Left lung (tissue), 4 donors: ENCODE measurements at regions not wholly inside any gene's neighbourhood (a gene's known extent, or its start where the extent isn't known, plus 50 kb on each side); places are given as distances from the start of the nearest gene placed in this dataset.

Experiments used
- ATAC-seq: fragments of 200-7000 bp; cut with Tn5 transposase; one replicate; pipeline ENCODE4 v1.9.1; 2020; ENCODE audit warnings: moderate library complexity
- DNase-seq, 4 donors: peaks; one replicate each; pipeline ENCODE4 v3.0.0-alpha.2; 2013 to 2020
- H3K27ac ChIP-seq, 2 donors: fragments of 200-600 bp; sonication (generic) in 1 of 2; one replicate each; pipeline versions ENCODE4 v1.5.0 to v1.8.0; 2020 to 2021
- H3K27me3 ChIP-seq, 2 donors: fragments of 200-600 bp; sonication (generic) in 1 of 2; one replicate each; pipeline versions ENCODE4 v1.5.0 to v1.8.0; 2020 to 2021
- H3K36me3 ChIP-seq, 2 donors: fragments of 200-600 bp; sonication (generic) in 1 of 2; one replicate each; pipeline versions ENCODE4 v1.5.0 to v1.8.0; 2020 to 2021
- H3K4me1 ChIP-seq, 2 donors: fragments of 200-600 bp; one replicate each; pipeline ENCODE4 v1.8.0; 2021
- H3K4me3 ChIP-seq, 2 donors: fragments of 200-600 bp; sonication (generic) in 1 of 2; one replicate each; pipeline versions ENCODE4 v1.5.0 to v1.8.0; 2020 to 2021; ENCODE audit warnings: mild to moderate bottlenecking in 1 of 2
- H3K9me3 ChIP-seq, 2 donors: fragments of 200-600 bp; sonication (generic) in 1 of 2; one replicate each; pipeline versions ENCODE4 v1.5.0 to v1.8.0; 2020 to 2021
- intact Hi-C, 2 donors: fragments of 100-400 bp; cut with DNase I; formaldehyde crosslinking; loops; one replicate each; pipeline versions ENCODE4 v1.11.2 to v1.14.2; 2022
- TF ChIP-seq, protein P1 (sequence below), 2 donors: fragments of 200-600 bp; sonication (generic) in 1 of 2; IDR thresholded peaks; one replicate each; pipeline versions ENCODE4 v1.5.0 to v1.8.0; 2021; ENCODE audit warnings: antibody characterized with exemption in 2 of 2
- donor health status: DM: no; HTN: yes; CAD: no.
- donor health status: DM: no; HTN: no; CAD: no.

- intact Hi-C loops = no loop called here
- Histone ChIP-seq H3K36me3 (no peaks in the 10 kb centered on the region), H3K27ac (no peak overlapping the region), H3K27me3 (no peaks in the 10 kb centered on the region), H3K9me3 (peaks cover 0 to 46% of the 10 kb centered on the region in 2 donors), H3K4me3 (no peak overlapping the region), H3K4me1 (no peaks in the 10 kb centered on the region)
- ATAC-seq (no peak), DNase-seq (no peak)
- TF ChIP-seq, protein P1, sequence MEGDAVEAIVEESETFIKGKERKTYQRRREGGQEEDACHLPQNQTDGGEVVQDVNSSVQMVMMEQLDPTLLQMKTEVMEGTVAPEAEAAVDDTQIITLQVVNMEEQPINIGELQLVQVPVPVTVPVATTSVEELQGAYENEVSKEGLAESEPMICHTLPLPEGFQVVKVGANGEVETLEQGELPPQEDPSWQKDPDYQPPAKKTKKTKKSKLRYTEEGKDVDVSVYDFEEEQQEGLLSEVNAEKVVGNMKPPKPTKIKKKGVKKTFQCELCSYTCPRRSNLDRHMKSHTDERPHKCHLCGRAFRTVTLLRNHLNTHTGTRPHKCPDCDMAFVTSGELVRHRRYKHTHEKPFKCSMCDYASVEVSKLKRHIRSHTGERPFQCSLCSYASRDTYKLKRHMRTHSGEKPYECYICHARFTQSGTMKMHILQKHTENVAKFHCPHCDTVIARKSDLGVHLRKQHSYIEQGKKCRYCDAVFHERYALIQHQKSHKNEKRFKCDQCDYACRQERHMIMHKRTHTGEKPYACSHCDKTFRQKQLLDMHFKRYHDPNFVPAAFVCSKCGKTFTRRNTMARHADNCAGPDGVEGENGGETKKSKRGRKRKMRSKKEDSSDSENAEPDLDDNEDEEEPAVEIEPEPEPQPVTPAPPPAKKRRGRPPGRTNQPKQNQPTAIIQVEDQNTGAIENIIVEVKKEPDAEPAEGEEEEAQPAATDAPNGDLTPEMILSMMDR (IDR thresholded peaks at IDR 0.05) = no peak
Observed at GRCh38 chr5:35561396-35561795, 56.3 kb upstream of the SPEF2 start.

DNA sequence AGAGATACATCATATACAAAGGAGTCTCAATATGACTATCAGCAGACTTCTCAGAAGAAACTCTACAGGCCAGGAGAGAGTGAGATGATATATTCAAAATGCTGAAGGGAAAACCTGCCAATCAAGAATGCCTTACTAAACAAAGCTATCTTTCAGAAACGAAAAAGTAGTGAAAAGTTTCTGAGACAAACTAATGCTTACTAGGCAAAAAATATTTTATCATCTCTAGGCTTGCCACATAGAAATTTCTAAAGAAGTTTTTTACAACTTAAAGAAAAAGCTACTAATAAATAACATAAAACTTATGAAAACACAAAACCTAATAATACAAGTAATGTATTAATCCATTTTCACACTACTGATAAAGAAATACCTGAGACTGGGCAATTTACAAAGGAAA is 59.9 kb upstream of the SPEF2 start:
- H3K27me3 ChIP-seq = no peaks in the 10 kb centered on the region
- ATAC-seq (no peak), DNase-seq (no peak)
- no peak overlapping the region for H3K27ac ChIP-seq
- TF ChIP-seq, protein P1 (IDR thresholded peaks at IDR 0.05) = no peak
- peaks cover 0 to 43% of the 10 kb centered on the region in 2 donors for H3K9me3 ChIP-seq
- intact Hi-C loops = no loop called here
- H3K36me3 ChIP-seq = no peaks in the 10 kb centered on the region
- no peaks in the 10 kb centered on the region for H3K4me1 ChIP-seq
- no peak overlapping the region for H3K4me3 ChIP-seq

- no peak overlapping the region for H3K4me3 ChIP-seq
- TF ChIP-seq, protein P1 (IDR thresholded peaks at IDR 0.05) = no peak
- H3K9me3 ChIP-seq = peaks cover 0 to 38% of the 10 kb centered on the region in 2 donors
- intact Hi-C loops = no loop called here
- H3K27ac ChIP-seq = no peak overlapping the region
- H3K4me1 ChIP-seq = no peaks in the 10 kb centered on the region
- ATAC-seq (no peak), DNase-seq (no peak)
- no peaks in the 10 kb centered on the region for H3K27me3 ChIP-seq
- H3K36me3 ChIP-seq = no peaks in the 10 kb centered on the region
Observed at GRCh38 chr5:35557199-35557598, 60.5 kb upstream of the SPEF2 start.

DNA sequence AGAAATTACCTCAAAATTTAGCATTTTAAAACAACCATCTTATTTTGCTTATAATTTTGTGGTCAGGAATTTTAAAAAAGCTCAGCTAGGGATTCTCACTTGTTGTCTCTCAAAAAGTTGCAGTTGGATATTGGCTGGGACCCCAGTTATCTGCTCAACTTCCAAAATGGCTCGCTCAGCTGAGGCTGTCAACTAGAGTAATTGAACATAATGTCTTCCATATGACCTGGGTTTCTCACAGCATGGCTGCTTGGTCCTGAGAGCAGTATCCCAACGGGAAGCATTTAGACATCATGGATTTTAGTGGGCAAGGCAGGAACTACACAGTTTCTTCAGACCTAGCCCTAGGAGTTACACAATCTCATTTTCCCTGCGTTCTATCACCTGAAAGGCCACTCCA is 63.6 kb upstream of the SPEF2 start:
- Histone ChIP-seq H3K9me3 (peaks cover 0 to 32% of the 10 kb centered on the region in 2 donors), H3K36me3 (no peaks in the 10 kb centered on the region), H3K4me1 (no peaks in the 10 kb centered on the region), H3K27me3 (no peaks in the 10 kb centered on the region), H3K27ac (no peak overlapping the region), H3K4me3 (no peak overlapping the region)
- intact Hi-C loops = no loop called here
- ATAC-seq (no peak), DNase-seq (no peak)
- TF ChIP-seq, protein P1 (IDR thresholded peaks at IDR 0.05) = no peak

DNA sequence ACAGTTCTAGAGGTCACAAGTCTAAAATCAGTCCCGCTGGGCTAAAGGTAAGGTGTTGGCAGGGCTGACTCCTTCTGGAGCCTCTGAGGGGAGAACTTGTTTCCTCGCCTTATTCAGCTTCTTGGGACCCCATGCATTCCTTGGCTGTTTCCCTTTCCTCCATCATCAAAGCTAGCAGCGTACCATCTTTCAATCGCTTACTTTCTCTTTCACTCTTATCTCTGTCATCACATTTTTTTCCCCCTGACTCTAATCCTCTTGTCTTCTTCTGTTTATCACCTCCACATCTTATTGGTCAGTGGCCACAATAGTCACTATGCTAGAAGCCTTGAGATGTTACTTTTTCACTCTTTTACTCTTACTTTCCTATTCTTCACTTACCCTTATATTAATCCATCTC is 72.5 kb upstream of the SPEF2 start:
- intact Hi-C loops = no loop called here

More for the DNA sequence above, 72.5 kb upstream of the SPEF2 start:
- no peaks in the 10 kb centered on the region for H3K4me1 ChIP-seq
- TF ChIP-seq, protein P1 (IDR thresholded peaks at IDR 0.05) = no peak
- no peak for DNase-seq
- H3K4me3 ChIP-seq = no peak overlapping the region
- H3K27me3 ChIP-seq = no peaks in the 10 kb centered on the region
- H3K9me3 ChIP-seq = no peaks in the 10 kb centered on the region
- no peak overlapping the region for H3K27ac ChIP-seq
- no peak for ATAC-seq
- H3K36me3 ChIP-seq = no peaks in the 10 kb centered on the region
